ENCODE measurements at regions not wholly inside any gene's neighbourhood (a gene's known extent, or its start where the extent isn't known, plus 50 kb on each side); places are given as distances from the start of the nearest gene placed in this dataset.

DNA sequence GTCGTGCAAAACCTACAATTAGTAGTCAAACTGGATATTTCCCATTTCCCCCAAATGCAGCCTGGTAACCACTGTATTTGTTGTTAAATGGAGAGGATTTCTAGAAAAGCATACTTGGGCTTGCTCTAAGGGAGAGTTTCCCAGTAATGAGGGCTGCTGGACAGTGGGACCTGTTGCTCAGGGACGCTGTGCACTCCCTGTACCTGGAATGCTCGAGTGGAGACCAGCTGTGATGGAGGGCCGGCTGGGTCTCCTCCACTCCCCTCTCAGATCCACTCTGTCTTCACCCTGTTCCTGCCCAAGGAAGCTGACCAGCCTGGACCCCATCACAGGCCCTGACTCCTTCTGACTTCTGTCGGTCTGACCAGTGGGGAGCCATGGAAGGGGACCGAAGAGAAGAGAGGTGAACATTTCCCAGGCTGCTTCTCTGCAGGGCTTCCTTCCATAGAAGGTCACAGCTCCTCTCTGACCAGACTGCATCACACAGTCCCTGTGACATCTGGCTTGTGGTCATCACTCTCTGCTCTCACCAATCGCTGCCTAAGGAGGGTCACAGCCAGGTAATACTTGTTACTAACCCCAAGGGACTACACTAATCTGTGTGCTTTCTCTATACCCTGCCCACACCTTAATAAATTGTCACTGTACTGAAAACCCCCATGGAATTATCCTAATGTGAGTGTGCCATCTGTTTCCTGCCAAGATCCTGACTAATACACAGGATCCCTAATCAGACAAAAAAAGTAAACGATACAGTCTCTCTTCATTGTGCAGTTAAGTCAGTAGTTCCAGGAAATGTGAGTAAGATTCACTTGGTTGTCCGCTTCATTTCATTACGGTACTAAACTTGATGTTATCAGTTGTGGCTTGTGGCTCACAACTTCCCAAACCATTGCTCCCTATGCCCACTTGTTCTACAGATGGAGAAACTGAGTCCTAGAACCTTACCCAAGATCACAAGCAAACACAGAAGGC, 102.4 kb downstream of the CCT6B start:
- Histone ChIP-seq H3K36me3 (ENCODE audit: insufficient read depth, insufficient read length, low read length) (no peaks in the 10 kb centered on the region), H3K9ac (ENCODE audit: insufficient read length, low read depth) (no peak overlapping the region), H3K27me3 (ENCODE audit: insufficient read depth, insufficient read length) (peaks cover 19% of the 10 kb centered on the region), H3K4me3 (ENCODE audit: insufficient read length, low read depth) (no peak overlapping the region), H3K9me3 (ENCODE audit: insufficient read depth, low read length) (peaks cover 5% of the 10 kb centered on the region; the same call in 1 of the 2 replicates), H3K4me1 (ENCODE audit: insufficient read depth, insufficient read length) (no peaks in the 10 kb centered on the region)
- TF ChIP-seq YY1 (IDR thresholded peaks at IDR 0.05; ENCODE audit: insufficient read depth, insufficient read length) (no peak), ZNF274 (IDR thresholded peaks at IDR 0.05; ENCODE audit: low read depth, low read length) (no peak), SUZ12 (IDR thresholded peaks at IDR 0.05; ENCODE audit: extremely low read depth, insufficient read depth, insufficient read length) (no peak)
- no peak for DNase-seq (ENCODE audit: low read depth, low spot score)

DNA sequence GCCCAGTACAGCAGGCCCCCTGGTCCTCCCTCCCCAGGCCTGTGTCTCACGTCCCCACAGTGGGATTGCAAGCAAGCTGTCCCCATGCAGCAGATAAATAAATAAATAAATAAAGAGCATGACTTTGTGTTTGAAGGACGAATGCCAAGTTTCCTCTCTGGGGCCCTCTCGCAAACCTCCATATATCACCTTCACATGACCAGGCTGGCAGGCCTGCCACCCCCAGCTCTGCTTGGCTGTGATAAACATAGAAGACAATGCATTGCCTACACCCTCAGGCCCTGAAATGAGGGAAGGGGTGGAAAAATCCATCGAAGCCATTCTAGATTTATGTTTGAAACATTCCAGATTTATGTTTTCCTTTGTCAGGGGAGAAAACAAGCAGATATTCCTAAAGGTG, 107.3 kb downstream of the CCT6B start:
- DNase-seq (ENCODE audit: low read depth, low spot score) = no peak
- Histone ChIP-seq H3K9me3 (ENCODE audit: insufficient read depth, low read length) (no peaks in the 10 kb centered on the region), H3K36me3 (ENCODE audit: insufficient read depth, insufficient read length, low read length) (no peaks in the 10 kb centered on the region), H3K27me3 (ENCODE audit: insufficient read depth, insufficient read length) (peaks cover 7% of the 10 kb centered on the region), H3K4me3 (ENCODE audit: insufficient read length, low read depth) (no peak overlapping the region), H3K4me1 (ENCODE audit: insufficient read depth, insufficient read length) (no peaks in the 10 kb centered on the region), H3K9ac (ENCODE audit: insufficient read length, low read depth) (no peak overlapping the region)
- TF ChIP-seq SUZ12 (IDR thresholded peaks at IDR 0.05; ENCODE audit: extremely low read depth, insufficient read depth, insufficient read length) (no peak), YY1 (IDR thresholded peaks at IDR 0.05; ENCODE audit: insufficient read depth, insufficient read length) (no peak), ZNF274 (IDR thresholded peaks at IDR 0.05; ENCODE audit: low read depth, low read length) (no peak)

DNA sequence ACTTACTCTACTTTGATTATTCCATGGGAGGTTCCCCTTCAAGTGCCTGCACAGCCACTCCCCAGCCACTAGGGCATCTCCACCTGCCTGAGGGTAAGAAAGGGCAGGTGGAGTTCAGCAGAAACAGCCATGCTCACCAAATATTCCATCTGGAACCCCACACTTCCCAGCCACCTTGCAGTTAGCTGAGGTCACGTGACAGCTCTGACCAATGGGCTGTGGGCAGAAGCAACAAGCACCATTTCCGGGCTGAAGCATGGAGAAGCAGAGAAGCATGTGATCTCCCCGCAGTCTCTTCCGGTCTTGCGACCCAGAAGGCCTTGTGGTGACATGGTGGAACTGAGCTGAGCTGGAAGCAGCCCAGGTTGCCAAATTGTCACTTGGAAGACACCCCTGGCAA, 108.6 kb downstream of the CCT6B start:
- Histone ChIP-seq H3K9me3 (ENCODE audit: insufficient read depth, low read length) (no peaks in the 10 kb centered on the region), H3K9ac (ENCODE audit: insufficient read length, low read depth) (no peak overlapping the region), H3K27me3 (ENCODE audit: insufficient read depth, insufficient read length) (peaks cover 2% of the 10 kb centered on the region), H3K4me1 (ENCODE audit: insufficient read depth, insufficient read length) (no peaks in the 10 kb centered on the region), H3K4me3 (ENCODE audit: insufficient read length, low read depth) (no peak overlapping the region), H3K36me3 (ENCODE audit: insufficient read depth, insufficient read length, low read length) (no peaks in the 10 kb centered on the region)
- TF ChIP-seq YY1 (IDR thresholded peaks at IDR 0.05; ENCODE audit: insufficient read depth, insufficient read length) = no peak
- TF ChIP-seq ZNF274 (IDR thresholded peaks at IDR 0.05; ENCODE audit: low read depth, low read length) = no peak
- no peak for TF ChIP-seq SUZ12 (IDR thresholded peaks at IDR 0.05; ENCODE audit: extremely low read depth, insufficient read depth, insufficient read length)
- no peak for DNase-seq (ENCODE audit: low read depth, low spot score)

DNA sequence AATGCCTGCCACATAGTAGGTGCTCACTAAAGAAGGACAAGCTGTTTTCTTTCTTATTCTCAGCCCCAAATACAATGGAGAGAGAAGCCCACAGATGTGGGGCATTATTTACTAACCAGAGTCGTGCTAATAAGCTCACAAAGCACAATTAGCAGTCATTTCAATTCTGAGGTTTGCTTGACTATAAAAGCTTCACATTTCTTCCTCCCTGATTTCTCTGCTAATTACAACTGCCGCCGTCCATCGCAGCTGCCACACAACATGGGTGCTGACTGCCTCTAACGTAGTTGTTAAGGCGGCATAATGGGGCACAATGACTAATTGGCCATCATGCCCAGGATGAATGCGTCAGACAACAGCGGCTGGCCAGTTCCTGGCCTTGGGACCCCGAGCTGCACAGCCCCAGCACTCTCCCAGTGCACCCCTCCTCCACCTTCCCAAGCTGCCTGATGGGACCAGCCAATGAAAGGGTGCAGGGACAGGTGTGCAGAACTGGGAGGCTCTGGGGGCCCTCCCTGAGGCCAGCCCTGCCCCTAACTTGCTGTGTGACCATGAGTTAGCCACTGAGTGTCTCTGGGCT, 109.2 kb downstream of the CCT6B start:
- no peaks in the 10 kb centered on the region for H3K9me3 ChIP-seq (ENCODE audit: insufficient read depth, low read length)
- TF ChIP-seq ZNF274 (IDR thresholded peaks at IDR 0.05; ENCODE audit: low read depth, low read length) = no peak
- TF ChIP-seq SUZ12 (IDR thresholded peaks at IDR 0.05; ENCODE audit: extremely low read depth, insufficient read depth, insufficient read length) = no peak
- no peak for TF ChIP-seq YY1 (IDR thresholded peaks at IDR 0.05; ENCODE audit: insufficient read depth, insufficient read length)
- no peak overlapping the region for H3K4me3 ChIP-seq (ENCODE audit: insufficient read length, low read depth)
- H3K4me1 ChIP-seq (ENCODE audit: insufficient read depth, insufficient read length) = no peaks in the 10 kb centered on the region
- peaks cover 2% of the 10 kb centered on the region for H3K27me3 ChIP-seq (ENCODE audit: insufficient read depth, insufficient read length)
- DNase-seq (ENCODE audit: low read depth, low spot score) = no peak
- no peaks in the 10 kb centered on the region for H3K36me3 ChIP-seq (ENCODE audit: insufficient read depth, insufficient read length, low read length)
- no peak overlapping the region for H3K9ac ChIP-seq (ENCODE audit: insufficient read length, low read depth)

DNA sequence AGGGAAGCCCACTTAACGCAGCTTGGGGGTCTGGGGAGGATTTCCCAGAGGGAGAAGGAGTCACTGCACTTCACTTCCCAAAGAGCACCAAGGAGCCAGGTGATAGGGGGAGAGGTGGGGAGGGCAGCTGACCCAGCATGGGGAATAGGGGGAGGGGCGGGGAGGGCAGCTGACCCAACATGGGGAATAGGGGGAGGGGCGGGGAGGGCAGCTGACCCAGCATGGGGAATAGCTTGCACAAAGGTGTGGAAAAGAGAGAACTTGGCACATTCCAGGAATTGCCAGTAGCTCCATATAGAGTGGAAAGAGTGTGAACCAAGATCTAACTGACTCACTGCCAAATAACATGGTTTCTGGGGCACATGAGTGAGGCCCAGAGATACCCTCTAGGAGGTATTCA, 110.3 kb downstream of the CCT6B start:
- Histone ChIP-seq H3K36me3 (ENCODE audit: insufficient read depth, insufficient read length, low read length) (no peaks in the 10 kb centered on the region), H3K4me3 (ENCODE audit: insufficient read length, low read depth) (no peak overlapping the region), H3K27me3 (ENCODE audit: insufficient read depth, insufficient read length) (peaks cover 6% of the 10 kb centered on the region), H3K4me1 (ENCODE audit: insufficient read depth, insufficient read length) (no peaks in the 10 kb centered on the region), H3K9me3 (ENCODE audit: insufficient read depth, low read length) (no peaks in the 10 kb centered on the region), H3K9ac (ENCODE audit: insufficient read length, low read depth) (no peak overlapping the region)
- no peak for DNase-seq (ENCODE audit: low read depth, low spot score)
- no peak for TF ChIP-seq YY1 (IDR thresholded peaks at IDR 0.05; ENCODE audit: insufficient read depth, insufficient read length)
- no peak for TF ChIP-seq ZNF274 (IDR thresholded peaks at IDR 0.05; ENCODE audit: low read depth, low read length)
- TF ChIP-seq SUZ12 (IDR thresholded peaks at IDR 0.05; ENCODE audit: extremely low read depth, insufficient read depth, insufficient read length) = no peak

DNA sequence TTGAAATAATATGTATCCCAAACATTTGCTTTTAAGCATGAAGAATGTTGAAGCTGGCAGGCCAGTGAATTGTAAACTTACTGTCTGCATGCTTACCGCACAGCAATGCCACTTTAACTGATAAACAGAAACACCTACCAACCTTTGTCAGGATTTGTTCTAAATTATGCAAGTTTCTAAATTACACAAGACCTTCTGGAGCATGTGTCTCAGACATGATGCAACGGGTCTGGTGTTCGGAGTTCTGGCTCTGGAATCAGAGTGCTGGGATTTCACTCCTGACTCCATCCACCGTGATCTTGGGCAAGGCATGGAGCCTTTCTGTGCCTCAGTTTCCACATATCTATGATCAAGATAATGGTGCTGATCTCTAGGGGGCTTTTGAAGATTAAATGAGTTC, 111.2 kb downstream of the CCT6B start:
- DNase-seq (ENCODE audit: low read depth, low spot score) = no peak
- Histone ChIP-seq H3K4me1 (ENCODE audit: insufficient read depth, insufficient read length) (no peaks in the 10 kb centered on the region), H3K9ac (ENCODE audit: insufficient read length, low read depth) (no peak overlapping the region), H3K4me3 (ENCODE audit: insufficient read length, low read depth) (no peak overlapping the region), H3K27me3 (ENCODE audit: insufficient read depth, insufficient read length) (peaks cover 7% of the 10 kb centered on the region), H3K36me3 (ENCODE audit: insufficient read depth, insufficient read length, low read length) (no peaks in the 10 kb centered on the region), H3K9me3 (ENCODE audit: insufficient read depth, low read length) (no peaks in the 10 kb centered on the region)
- TF ChIP-seq ZNF274 (IDR thresholded peaks at IDR 0.05; ENCODE audit: low read depth, low read length) = no peak

DNA sequence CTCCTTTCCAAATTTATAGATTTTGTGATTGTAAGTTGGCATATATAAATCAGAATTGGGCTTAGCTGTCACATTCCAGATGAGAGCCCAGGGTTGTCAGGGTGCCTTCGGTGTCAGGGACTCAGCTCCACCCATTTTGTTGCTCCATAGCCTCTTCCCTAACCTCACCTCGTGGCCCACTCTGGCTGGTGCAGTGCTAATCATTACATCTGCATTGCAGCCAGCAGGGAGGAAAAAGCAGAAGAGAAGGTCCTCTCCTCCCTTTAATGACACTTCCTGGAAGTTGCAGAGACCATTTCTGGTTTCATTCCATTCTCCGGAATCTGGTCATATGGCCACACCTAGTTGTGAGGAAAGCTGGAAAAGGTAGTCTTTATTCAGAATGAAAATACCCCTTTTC, 113.3 kb downstream of the CCT6B start:
- no peaks in the 10 kb centered on the region for H3K4me1 ChIP-seq (ENCODE audit: insufficient read depth, insufficient read length)
- H3K27me3 ChIP-seq (ENCODE audit: insufficient read depth, insufficient read length) = peaks cover 5% of the 10 kb centered on the region
- no peak for DNase-seq (ENCODE audit: low read depth, low spot score)
- no peaks in the 10 kb centered on the region for H3K9me3 ChIP-seq (ENCODE audit: insufficient read depth, low read length)
- TF ChIP-seq YY1 (IDR thresholded peaks at IDR 0.05; ENCODE audit: insufficient read depth, insufficient read length) (no peak), ZNF274 (IDR thresholded peaks at IDR 0.05; ENCODE audit: low read depth, low read length) (no peak), SUZ12 (IDR thresholded peaks at IDR 0.05; ENCODE audit: extremely low read depth, insufficient read depth, insufficient read length) (no peak)
- H3K36me3 ChIP-seq (ENCODE audit: insufficient read depth, insufficient read length, low read length) = no peaks in the 10 kb centered on the region
- H3K9ac ChIP-seq (ENCODE audit: insufficient read length, low read depth) = no peak overlapping the region
- H3K4me3 ChIP-seq (ENCODE audit: insufficient read length, low read depth) = no peak overlapping the region
